HT-29 (cell line): ENCODE measurements at regions not wholly inside any gene's neighbourhood (a gene's known extent, or its start where the extent isn't known, plus 50 kb on each side); places are given as distances from the start of the nearest gene placed in this dataset.

Source experiments
- DNase-seq: peaks from one replicate; pipeline ENCODE4 v3.0.0-alpha.2; 2015; ENCODE audit warnings: low spot score

DNA sequence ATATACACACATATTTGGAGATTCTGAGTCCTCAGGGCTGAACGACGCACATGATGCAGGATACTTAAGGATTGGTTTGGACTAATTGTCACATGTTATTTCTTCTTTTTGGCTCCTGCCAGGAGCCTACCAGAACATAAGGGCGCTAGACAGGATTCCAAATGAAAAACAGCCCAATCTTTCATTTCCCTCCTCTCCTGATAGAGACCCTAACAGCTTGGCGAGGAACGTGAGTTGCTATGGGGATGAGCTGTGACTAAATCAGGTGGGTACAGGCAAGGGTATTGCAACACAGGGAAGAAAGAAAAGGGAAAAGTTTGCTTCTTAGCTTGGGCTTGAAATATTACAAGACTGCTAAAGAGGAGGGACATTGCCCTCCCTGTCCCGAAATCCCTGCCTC, 109.9 kb downstream of the AIPL1 start:
- no peak for DNase-seq

DNA sequence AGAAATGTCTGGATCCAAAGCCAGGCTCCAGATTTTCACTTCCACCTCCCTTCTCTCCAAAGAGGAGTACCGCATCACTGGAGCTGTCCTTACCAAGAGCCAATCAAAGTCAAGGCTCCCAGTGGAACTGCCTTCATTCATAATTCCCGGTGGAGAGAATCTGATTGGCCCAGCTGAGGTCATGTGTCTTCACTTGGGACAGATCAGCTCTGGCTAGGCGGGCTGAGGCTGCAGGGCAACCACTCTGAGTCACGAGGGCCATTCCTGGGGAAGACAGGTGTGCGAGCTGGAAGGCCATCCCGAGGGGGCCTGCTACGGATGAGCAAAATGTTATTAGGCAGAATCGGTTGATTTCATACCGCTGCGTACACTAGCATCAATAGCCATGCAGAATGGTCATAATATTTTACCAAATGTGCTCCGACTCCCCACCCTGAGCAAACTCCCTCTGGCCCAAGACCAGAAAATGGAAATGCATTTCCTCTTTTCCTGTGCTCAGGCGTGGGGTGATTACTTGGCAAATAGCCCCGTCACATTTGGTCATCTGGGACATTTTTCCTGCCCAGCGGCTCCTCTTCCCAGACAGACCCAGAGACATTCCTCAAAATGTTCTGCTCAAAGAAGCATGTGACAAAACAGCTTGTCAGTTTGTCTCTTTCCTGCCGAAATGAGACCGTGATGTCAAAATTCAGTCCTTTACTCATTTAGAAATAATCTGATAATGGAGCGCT, 111.1 kb downstream of the AIPL1 start:
- DNase-seq = peak; percentile 5

DNA sequence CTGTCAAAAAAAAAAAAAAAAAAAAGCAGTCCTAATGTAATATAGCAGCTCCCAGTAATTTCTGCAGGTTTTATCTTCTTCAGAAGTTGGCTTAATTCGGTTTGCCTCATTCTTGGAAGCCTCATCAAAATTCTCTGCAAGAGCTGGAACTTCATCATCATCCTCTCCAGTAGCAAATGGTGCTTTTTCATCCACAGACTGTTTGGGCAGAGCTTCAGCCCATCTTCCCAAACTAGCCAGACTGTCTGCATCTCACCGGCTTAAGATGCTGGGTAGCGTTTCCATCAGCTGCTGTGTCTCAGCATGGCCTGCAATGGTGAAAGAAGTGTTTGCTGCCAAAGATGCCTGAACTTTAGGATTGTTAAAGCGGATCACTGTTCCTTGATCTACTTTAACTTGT, 112.6 kb downstream of the AIPL1 start:
- no peak for DNase-seq

DNA sequence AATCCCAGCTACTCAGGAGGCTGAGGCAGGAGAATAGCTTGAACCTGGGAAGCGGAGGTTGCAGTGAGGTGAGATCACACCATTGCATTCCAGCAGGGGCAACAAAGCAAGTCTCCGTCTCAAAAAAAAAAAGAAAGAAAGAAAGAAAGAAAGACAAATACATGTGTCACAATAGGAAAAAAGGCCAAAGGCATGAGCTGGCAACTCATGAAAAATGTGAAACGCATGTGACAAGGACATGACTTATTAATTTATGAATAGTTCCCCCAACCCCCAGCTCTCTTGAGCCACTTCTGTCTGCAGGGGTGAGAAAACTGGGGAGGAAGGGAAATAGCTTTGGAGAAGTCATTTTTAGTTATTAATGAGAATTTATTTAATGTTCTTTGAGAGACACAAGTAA, 120.6 kb downstream of the AIPL1 start:
- DNase-seq = no peak

DNA sequence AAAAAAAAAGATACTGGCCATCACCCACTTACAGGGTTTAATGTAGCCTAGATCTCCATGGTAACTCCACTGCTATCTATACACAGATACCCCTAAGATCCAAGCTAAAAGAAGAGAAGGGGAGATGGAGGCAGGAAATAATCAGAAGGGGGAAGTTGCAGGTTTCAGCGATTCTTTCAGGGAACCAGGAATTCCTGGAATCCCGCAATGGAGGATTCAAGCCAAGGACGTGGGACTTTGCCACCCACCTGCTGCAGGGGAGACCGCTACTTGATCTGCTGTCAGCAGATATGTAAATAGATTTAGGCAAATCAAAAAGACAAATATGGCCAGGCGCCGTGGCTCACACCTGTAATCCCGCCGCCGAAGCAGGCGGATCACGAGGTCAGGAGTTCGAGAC, 121.1 kb downstream of the AIPL1 start:
- no peak for DNase-seq

DNA sequence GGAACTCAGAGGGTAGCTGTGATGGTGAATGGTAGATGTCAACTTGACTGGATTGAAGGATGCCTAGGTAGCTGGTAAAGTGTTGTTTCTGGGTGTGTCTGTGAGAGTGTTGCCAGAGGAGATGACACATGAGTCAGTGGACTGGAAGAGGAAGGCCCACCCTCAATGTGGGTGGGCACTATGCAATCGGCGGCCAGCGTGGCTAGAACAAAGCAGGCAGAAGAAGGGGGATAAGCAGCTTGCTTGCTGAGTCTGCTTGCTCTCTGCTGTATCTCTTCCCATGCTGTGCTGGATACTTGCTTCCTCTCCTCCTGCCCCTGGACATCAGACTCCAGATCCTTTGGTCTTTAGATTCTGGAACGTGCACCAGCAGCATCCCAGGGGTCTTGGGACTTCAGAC, 128.1 kb downstream of the AIPL1 start:
- no peak for DNase-seq

DNA sequence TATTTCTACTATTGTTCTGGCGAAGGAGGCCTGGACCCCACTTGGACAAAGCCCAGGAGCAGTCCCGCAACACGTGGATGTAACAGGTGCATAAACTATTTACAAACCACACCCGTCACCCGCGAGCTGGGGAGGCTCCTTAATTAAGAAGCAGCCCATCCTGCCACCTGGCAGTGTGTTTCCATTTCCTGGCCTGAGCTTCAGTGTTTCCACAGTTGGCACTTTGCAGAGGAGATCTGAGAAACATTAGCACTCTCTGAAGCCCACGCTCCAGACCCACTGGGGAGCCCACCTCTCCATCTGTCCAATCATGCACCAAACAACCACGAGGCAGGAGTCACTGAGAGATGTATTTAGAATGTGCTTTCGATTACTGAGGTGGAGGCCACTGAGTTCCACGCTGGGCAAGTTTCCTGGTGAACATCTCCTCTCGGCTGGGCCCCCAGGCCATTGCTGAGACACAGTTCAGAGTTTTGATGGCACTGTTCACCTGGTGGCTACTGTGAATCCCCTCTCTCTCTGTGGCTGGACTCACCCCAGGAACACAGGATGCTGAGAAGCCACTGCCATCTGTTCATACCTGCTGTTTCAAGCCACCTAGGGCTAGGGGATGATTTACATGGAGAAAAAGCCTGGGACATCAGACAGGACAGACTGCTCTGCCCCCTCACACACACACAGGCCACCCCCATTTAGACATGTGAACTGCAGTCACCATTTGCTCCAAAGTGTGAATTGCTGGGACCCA, 129.1 kb downstream of the AIPL1 start:
- no peak for DNase-seq

DNA sequence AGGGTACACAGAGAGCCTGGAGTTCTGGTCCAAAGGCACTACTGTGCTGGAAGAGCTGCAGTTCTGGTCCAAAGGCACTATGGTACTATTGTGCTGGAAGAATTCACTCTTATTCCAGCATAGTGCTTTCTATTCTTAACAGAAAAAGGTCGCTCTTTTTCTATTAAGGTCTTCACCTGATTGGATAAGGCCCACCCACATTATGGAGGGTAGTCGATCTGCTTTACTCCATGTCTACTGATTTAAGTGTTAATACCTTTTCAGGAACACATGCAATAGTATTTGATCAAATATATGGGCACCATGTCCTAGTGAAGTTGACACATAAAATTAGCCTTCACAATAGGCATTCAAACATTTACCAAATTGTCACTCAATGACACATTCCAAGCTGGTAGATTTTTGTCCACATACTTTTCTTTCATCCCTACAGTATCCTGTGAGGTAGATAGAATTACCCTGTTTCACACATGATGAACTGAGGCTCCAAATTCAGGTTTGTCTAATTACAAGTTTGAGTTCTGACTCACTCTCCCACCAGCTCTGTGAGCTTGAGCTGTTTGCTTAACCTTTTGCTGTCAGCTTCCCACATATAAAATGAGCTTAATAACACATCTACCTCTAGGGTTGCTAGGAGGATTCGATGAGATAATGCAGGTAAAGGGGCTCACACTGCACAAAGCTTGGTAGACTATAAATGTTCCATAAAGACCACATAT, 129.9 kb downstream of the AIPL1 start:
- no peak for DNase-seq

DNA sequence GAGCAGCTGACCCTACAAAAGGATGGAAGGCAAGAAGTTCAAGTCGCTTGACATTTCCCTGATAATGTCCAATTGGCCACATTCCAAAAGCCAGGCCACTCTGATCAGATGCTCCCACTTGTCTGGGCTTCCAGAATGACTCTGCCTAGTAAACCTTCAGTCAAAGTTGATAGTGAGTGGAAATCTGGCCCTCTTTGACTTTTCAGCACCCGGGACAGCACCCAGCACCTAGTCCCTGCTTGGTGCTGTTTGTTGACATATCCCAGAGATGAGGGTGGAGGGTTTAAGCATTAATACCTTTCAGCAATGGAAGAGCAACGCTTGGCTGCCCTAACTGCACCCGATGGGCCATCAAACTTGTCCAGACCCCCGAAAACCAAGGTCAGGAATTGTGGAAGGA, 131.3 kb downstream of the AIPL1 start:
- DNase-seq = peak; percentile 15

DNA sequence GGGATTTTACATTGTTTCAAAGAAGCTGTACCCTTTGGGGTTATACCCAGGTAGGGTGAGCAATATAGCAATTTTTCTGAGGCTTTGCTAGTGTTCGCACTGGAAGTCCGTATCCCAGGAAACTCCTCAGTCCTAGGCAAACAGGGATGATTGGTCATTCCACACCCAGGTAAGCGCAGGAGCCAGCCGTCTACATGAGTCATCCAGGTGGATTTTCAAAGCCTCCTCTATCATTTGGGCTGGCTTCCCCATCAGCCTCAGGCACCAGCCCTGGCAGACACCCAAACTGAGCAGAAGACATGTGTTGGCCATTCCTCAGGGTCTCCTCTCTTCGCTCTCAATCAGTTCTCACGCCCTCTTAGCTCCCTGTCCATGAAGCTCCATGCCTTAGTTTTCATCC, 135.6 kb downstream of the AIPL1 start:
- no peak for DNase-seq

DNA sequence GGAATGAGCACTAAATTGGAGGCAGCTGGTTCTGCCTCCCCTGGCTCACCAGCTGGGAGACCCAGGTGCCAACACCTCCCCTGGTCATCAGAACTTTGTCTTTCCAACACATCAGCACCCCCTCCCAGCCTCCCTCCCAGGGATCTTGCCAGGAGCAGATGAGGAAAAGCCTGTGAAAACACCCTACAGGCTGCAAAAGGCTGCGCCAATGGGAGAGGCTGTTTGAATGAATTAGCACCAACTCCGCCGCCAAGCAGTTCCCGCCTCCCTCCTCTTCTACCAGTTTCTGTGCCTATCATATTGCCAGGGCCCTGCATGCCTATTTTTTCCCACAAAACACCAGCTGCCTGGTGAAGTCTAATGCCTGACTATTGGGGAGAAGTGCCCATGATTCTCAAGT, 137.0 kb downstream of the AIPL1 start:
- DNase-seq = no peak

DNA sequence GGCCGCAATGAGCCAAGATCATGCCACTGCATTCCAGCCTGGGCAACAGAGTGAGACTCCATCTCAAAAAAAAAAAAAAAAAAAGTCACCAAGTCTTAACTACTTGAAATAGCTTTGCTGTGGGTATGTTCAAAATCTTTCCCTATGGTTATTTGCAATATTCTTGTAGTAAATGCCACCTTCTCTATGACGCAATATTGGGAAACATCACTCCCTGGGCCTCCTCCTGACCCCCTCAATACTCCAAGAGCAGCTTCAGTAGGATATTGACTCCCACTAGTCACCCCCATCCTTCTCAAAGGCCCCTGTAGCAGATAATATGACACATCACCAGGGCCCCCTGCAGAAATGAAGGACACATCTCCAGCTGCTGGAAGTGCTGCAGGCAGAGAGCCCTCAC, 137.8 kb downstream of the AIPL1 start:
- no peak for DNase-seq

DNA sequence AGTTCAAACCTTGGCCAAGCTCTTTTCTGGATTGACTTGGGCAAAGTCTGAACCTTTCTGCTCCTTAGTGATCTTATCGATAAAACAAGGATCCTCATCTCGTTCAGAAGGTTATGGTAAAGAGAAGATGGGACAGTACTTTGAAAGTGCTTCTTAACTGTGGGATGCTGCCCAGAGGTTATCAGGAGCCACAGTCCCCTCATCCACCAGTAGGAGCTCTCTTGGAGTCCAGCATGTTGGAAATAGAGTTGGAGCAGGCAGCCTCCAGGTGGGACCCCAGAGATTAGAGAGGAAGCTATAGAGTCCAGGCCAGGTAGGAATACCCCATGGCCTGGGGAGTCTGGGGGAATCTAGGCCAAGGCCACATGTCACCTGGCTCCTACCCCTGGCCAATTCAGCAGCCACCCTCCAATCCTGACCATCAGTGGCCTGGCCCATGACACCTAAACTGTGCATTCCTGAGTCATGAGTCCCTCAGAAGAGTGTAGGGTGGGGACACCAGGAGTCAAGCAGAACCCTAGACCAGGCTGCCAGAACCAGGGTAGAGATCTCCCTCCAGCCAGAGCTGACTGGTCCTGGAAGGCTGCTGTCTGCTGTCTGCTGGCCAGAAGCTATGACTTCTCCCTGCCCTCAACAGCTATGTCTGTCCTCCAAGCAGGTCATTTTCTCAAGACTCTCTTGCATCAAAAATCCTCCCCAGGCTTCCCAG, 144.3 kb downstream of the AIPL1 start:
- no peak for DNase-seq

DNA sequence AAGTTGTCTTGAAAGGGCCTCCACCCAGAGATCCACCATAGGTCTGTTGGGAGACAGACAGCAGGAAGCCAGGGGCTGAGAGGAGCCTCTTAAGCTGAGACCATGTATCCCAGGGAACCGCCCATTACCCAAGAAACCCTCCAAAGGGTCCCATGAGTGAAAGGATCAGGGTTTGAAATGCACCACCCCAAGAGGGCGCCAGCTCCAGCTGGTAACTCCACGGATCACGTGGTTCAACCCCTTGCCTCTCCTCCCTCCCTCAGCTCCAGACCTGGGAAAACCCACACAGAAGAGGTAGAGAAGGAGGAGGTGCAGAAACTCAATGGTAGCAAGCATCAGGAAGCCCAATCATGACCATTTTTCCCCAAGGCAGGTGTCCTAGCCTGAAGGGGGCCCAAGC, 148.7 kb downstream of the AIPL1 start:
- DNase-seq = peak; percentile 3

DNA sequence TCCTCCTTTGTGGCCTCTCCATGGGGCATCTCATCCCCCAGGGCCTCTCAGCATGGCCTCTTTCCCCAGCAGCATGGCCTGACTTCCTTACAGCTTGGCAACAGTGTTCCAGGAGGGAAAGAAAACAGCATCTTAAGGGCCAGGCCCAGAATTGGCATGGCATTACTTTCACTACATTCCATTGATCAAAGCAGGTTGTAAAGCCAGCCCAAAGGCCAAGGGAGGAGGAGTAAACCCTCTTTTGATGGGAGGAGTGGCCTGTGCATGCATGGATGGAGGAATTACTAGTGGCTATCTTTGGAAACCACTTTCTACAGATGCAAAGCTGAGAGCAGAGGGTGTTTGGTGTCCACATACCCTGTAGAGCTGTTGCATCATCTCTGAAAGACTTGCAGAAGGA, 149.4 kb downstream of the AIPL1 start:
- no peak for DNase-seq

DNA sequence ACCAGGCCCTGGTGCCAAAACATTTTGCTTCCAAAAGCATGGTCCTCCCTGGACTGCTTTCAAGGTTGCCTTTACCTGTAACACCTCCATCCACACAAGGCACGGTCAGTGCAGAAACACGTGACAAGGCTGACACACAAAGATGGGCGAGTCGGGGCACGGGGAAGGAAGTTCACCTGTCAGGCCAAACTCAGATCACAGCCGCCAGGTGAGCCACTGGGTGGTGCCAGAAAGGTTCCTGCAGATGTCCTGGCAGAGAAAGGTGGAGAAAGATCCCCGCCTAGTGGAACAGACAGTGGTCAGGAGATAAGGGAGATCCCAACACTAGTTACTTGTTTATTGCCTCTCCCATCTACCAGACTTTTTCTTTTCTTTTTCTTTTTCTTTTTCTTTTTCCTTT, 155.3 kb downstream of the AIPL1 start:
- peak; percentile 61 for DNase-seq

DNA sequence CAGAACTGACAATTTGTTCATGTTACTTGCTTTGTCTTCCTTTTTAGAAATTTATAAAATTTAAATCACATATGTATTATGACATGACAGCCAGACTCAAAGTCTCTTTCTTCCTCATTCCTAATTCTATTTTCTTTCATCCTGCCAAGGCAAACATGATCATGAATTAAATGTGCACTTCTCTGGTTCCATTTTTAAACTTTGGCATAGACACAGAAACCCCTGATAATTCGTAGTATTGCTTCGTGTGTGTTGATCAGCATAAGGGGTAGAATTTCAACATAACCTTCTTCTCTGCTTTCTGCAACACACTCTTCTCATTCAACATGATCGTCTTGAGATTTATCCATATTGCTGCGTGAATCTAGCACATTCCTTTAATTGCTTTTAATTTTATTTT, 156.5 kb downstream of the AIPL1 start:
- DNase-seq = no peak

DNA sequence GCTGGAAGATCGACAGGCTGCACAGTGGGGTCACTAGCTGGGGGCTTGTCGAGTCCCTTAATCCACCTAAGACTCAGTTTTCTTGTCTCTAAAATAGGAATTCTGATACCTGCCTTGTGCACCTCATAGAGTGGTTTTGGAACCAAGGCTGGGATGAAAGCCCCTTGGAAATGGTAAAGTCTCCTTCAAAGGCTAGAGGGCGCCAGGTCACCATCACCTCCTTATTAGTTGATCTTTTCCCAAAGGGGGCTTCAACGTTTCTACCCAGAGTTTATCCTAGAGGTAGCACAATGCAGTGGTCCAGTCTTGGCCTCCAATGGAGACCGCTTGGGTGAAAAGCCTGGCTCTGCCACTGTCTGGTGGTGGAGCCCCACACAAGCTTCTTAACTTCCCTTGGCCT, 158.2 kb downstream of the AIPL1 start:
- no peak for DNase-seq

DNA sequence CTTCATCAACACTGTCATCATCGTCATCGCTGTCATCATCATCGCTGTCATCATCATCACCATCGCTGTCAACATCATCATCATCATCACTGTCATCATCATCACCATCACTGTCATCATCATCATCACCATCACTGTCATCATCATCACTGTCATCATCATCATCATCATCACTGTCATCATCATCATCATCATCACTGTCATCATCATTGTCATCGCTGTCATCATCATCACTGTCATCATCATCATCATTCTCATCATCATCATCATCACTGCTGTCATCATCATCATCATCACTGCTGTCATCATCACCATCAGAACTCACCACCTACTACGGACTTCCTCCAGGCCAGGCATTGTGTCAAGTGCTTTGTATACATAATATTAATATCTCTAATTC, 160.6 kb downstream of the AIPL1 start:
- no peak for DNase-seq

DNA sequence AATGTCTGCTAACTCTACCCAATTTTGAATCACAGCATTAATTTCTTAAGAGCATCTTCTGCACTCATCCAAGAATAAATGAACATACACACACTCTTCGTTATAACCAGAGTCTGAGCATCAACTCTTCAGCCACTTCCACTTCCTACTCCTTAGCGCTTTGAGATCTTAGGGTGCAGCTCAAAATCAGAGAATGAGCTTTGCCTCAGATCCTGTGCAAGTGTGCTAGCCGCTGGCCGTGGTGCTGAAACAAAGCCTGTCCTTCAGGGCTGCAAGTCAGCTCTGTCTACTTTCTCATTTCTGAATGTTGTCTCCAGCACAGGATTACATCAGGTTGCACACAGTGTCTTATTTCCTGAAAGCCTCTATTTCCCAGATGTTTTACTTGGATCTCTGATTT, 165.4 kb downstream of the AIPL1 start:
- DNase-seq = peak; percentile 27

DNA sequence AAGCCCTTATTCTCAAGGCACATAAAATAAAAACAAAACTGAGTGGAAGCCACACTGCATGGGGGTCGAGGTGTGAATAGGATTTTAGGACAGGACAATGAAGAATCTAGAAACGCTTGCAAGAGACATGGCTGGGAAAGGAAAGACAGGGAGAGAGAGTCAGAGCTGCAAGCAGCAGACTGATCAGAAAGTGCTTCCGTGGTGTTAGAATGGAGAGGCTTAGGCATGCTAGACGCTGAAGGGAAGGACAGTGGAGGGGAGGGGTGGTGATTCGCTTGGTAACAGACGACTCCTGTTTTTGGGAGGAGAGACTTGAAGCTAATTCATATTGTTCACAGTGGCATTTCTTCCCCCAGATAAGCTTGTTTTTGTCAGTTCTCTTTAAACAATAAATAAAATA, 173.5 kb downstream of the AIPL1 start:
- no peak for DNase-seq

DNA sequence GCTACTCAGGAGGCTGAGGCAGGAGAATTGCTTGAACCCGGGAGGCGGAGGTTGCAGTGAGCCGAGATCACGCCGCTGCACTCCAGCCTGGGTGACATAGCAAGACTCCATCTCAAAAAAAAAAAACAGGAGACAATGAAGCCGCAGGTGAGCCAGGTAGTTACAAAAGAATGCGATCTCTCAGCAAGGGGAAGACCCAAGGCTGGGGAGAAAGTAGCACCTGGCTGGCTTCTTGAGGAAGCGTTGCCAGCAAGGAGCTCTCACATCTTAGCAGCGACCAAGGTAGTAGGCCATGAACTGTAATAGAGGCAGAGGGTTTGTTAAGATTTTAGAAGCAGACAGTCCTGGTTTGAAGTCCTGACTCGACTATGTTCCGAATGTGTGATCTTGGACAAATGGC, 175.0 kb downstream of the AIPL1 start:
- DNase-seq = no peak
